Hepatocyte (in vitro differentiated cells): ENCODE measurements at regions not wholly inside any gene's neighbourhood (a gene's known extent, or its start where the extent isn't known, plus 50 kb on each side); places are given as distances from the start of the nearest gene placed in this dataset.

Experiments
- CTCF ChIP-seq: fragments of 200-600 bp; sonication (generic); IDR thresholded peaks from 2 replicates; pipeline ENCODE4 v1.5.1; 2016; ENCODE audit warnings: antibody characterized with exemption, mild to moderate bottlenecking; ENCODE audit not compliant: poor library complexity
- EZH2 ChIP-seq: fragments of 200-600 bp; sonication (generic); IDR thresholded peaks from 2 replicates; pipeline ENCODE4 v1.6.1; 2016; ENCODE audit warnings: antibody characterized with exemption, mild to moderate bottlenecking, borderline replicate concordance

DNA sequence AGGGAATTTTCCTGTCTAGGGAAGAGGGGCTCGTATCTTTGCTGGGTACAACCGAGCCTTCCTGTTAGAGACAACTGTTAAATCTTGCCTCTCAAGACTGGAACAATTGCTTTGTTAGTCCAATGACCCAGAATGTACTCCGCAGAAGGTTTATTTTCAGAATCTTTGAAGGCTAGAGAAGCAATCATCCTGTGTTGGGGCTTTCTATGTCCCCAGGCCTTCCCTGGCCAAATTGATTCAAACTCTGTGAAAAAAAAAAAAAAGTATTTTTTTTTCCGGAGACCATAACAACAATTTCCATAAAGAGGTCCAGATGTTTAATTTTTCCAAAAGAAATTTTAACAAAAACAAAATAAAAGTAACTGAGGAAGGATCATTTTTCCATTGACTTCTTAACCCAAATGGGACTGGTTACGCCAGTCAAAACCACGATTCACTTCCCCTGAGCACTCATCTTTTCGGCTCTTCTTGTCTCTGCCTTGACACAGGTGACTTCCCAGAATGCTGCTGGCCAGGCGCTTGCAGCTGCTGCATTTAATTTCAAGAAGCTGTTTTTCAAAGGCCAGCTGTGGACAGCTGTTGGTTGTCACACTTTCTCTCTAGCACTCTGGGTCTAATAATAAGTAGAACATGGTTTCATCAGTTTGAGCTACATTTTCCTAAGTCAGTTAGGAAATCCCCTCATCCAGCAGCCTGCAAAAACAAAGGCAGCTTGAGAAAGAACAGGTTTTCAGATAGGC is 81.6 kb upstream of the MANSC4 start:
- no peak for TF ChIP-seq CTCF
- TF ChIP-seq EZH2: no peak
